Skeletal muscle tissue (tissue), 3 donors: ENCODE measurements at regions not wholly inside any gene's neighbourhood (a gene's known extent, or its start where the extent isn't known, plus 50 kb on each side); places are given as distances from the start of the nearest gene placed in this dataset.
"Not testable (repeated sequence)": the region's sequence is repeated elsewhere in the genome, so short reads cannot be mapped to it uniquely, and the experiment has no call there.

Experiments
- H3K27ac ChIP-seq: one replicate; pipeline ENCODE4 v1.7.0; 2013; ENCODE audit warnings: mild to moderate bottlenecking, low read depth, low read length, inconsistent platforms
- H3K27me3 ChIP-seq, 3 donors: one replicate each; pipeline ENCODE4 v1.7.0; 2013; ENCODE audit warnings: low read length in 3 of 3; ENCODE audit not compliant: control insufficient read depth in 3 of 3, insufficient read depth in 3 of 3
- H3K36me3 ChIP-seq, 3 donors: one replicate each; pipeline ENCODE4 v1.7.0; 2013; ENCODE audit warnings: low read length in 3 of 3; ENCODE audit not compliant: control insufficient read depth in 3 of 3, insufficient read depth in 3 of 3
- H3K4me1 ChIP-seq, 3 donors: one replicate each; pipeline ENCODE4 v1.7.0; 2013; ENCODE audit warnings: low read length in 3 of 3, mild to moderate bottlenecking in 3 of 3; ENCODE audit not compliant: control insufficient read depth in 3 of 3, insufficient read depth in 3 of 3
- H3K4me3 ChIP-seq, 3 donors: one replicate each; pipeline ENCODE4 v1.7.0; 2013; ENCODE audit warnings: low read length in 3 of 3
- H3K9ac ChIP-seq, 3 donors: one replicate each; pipeline ENCODE4 v1.7.0; 2013; ENCODE audit warnings: low read length in 3 of 3, mild to moderate bottlenecking in 3 of 3, moderate library complexity in 2 of 3, low read depth in 1 of 3
- H3K9me3 ChIP-seq, 3 donors: one replicate each; pipeline ENCODE4 v1.7.0; 2013; ENCODE audit warnings: low read length in 3 of 3; ENCODE audit not compliant: control insufficient read depth in 3 of 3
- donor health status: Osteomylitis.

DNA sequence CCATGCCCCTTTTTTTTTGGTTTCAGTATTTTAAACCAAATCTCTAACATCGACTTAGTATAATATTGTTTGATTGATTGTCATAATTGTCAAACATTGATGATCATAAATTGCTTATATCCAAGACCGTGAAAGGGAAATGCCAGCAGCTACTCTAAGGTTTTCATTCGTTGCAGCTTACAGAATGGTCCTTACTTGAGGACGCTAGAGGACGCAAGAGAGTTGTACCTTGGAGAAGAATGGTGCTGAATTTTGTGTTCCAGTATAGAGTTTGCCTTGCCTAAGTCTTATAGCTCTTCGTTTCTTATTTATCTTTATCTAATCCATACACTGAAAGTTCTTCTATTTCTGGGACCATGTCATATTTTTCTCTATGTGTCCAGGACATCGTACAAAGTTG lies 675.6 kb upstream of the DEFB115 start:
- not testable (repeated sequence) for H3K36me3 ChIP-seq, H3K9me3 ChIP-seq, H3K9ac ChIP-seq, H3K4me3 ChIP-seq, H3K4me1 ChIP-seq, H3K27ac ChIP-seq, H3K27me3 ChIP-seq

DNA sequence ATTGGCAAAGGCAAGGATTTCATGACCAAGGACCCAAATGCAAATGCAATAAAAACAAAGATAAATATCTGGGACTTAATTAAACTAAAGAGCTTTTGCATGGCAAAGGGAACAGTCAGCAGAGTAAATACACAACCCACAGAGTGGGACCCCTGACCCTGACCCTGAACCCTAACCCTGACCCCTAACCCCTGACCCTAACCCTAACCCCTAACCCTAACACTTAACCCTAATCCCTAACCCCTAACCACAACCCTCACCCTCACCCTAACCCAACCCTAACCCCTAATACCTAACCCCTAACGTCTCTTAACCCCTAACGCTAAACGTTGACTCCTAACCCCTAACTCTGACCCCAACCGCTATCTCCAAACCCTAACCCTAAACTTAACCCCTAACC lies 673.1 kb upstream of the DEFB115 start:
- not testable (repeated sequence) for H3K4me1 ChIP-seq, H3K9me3 ChIP-seq, H3K36me3 ChIP-seq, H3K4me3 ChIP-seq, H3K9ac ChIP-seq, H3K27me3 ChIP-seq, H3K27ac ChIP-seq

DNA sequence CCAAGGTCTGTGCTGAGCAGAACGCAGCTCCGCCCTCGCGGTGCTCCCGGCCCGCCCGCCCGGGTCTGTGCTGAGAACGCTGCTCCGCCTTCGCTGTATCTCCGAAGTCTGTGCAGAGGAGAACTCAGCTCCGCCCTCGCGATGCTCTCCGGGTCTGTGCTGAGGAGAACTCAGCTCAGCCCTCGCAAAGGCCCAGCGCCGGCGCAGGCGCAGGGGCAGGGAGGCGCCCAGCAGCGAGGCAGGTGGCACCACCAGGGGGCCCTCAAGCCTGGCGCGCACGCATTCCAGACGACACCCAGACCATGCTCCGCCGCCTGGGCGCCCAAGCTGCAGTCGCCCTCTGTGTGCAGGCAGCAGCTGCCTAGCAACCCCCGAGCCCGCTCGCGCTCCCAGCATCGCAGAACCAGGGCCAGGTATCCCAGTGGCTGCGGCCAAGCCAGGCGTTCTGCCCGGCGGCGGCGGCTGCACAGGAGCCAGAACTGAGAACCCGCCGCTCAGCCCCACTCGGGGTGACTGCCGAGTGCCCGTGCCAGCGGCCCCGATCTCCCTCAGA lies 672.1 kb upstream of the DEFB115 start:
- H3K36me3 ChIP-seq, H3K9me3 ChIP-seq, H3K27me3 ChIP-seq, H3K4me1 ChIP-seq, H3K27ac ChIP-seq: not testable (repeated sequence)
- Histone ChIP-seq H3K4me3 (peak overlapping the region in 2 of 3 donors; percentile 30 to 45), H3K9ac (peak overlapping the region in 1 of 3 donors; percentile 8)

DNA sequence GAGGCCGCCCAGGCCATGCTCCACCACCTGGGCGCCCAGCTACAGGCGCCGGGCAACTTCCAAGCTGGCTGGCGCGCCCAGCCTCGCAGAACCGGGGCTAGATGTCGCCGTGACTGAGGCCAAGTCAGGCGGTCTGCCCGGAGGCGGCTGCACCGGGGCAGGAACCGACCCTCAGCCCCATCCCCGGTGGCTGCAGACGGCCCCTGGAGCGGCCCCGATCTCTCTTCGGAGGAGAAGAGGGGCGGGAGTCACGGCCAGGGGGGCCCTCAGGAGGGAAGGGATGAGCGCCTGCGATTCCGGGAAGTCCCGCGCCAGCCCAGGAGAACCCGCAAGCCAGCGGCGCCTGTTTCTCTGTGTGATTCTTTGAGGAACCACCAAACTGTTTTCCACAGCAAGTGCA lies 671.3 kb upstream of the DEFB115 start:
- not testable (repeated sequence) for H3K9me3 ChIP-seq, H3K4me1 ChIP-seq, H3K9ac ChIP-seq, H3K27me3 ChIP-seq, H3K27ac ChIP-seq, H3K4me3 ChIP-seq, H3K36me3 ChIP-seq

DNA sequence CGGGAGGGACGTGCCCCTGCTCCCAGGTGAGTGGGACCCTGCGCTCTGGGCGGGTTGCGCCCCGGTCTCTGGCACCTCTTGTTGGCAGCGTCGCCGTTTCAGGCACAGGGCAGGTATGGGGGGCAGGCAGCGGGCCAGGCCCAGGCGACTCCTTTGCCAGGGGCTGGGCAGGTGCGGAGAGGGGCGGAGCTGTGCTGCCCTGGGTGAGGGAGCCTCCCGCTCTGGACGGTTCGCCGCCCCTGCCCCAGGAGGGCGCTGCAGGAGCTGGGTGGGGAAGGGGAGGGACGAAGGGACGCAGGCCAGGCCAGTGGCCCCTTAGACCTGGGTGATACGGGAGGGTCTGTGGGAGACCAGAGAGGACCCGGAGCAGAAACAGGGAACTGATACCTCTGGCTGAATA lies 663.9 kb upstream of the DEFB115 start:
- Histone ChIP-seq H3K27me3 (no peaks in the 10 kb centered on the region), H3K9me3 (peaks cover 0 to 8% (median 3%) of the 10 kb centered on the region in 3 donors), H3K36me3 (no peaks in the 10 kb centered on the region), H3K4me1 (no peaks in the 10 kb centered on the region), H3K27ac (no peak overlapping the region), H3K4me3 (no peak overlapping the region), H3K9ac (no peak overlapping the region)

DNA sequence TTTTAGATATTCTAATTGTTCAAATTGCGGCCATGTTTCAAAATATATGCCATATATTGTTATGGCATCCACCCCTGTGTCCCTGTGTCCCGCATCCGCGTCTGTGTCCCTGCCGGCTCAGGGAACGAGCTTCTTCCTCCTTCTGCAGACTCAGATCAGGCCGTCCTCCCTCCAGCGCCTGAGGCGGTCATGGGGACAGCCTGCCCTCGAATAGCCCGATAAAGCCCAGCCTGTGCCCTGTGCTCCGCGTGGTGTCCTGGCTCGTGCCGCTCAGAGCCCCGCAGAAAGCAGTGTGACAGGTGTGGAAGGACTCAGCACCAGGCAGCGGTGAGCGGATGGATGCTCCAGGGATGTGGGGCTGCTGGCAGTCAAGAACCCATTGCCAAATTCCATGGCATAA lies 663.4 kb upstream of the DEFB115 start:
- no peak overlapping the region for H3K27ac ChIP-seq
- no peak overlapping the region for H3K9ac ChIP-seq
- H3K36me3 ChIP-seq, result no peaks in the 10 kb centered on the region

DNA sequence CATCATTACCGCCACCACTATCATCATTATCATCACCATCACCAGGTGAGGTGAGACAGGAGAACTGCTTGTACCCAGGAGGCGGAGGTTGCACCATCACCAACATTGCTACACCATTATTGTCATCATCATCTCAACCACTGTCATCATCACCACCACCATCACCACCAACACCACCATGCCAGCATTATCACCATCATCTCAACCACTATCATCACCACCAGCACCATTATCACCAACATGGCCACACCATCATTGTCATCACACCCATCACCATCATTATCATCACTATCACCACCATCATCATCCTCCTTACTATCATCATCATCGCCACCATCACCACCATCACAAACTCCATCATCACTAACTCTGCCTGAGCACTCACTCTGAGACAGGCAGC lies 661.8 kb upstream of the DEFB115 start:
- H3K4me3 ChIP-seq, result no peak overlapping the region
- H3K27ac ChIP-seq, result no peak overlapping the region
- peaks cover 0 to 8% (median 3%) of the 10 kb centered on the region in 3 donors for H3K9me3 ChIP-seq
- H3K36me3 ChIP-seq, result no peaks in the 10 kb centered on the region
- H3K4me1 ChIP-seq, result no peaks in the 10 kb centered on the region
- H3K27me3 ChIP-seq, result no peaks in the 10 kb centered on the region
- H3K9ac ChIP-seq, result no peak overlapping the region

More for the DNA sequence above, 663.4 kb upstream of the DEFB115 start:
- H3K9me3 ChIP-seq, result peaks cover 0 to 8% (median 3%) of the 10 kb centered on the region in 3 donors
- no peak overlapping the region for H3K4me3 ChIP-seq
- no peaks in the 10 kb centered on the region for H3K27me3 ChIP-seq
- no peaks in the 10 kb centered on the region for H3K4me1 ChIP-seq

DNA sequence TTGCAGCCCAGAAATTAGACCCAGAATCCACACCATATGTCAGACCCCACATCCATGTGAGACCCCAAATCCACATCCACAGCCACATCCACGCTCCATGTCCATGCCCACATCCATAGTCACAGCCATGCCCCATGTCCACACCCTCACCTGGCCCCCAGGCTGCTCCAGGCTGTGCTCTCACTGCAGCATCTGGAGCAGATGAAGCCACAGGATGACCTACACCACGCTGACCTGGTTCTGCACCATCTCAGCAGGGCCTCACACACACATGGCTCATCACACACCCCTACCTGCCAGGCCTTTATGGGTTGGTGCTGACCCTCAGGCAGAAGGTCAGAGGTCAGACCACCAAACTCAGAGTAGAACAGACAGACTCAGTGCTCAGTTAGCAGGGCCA lies 660.0 kb upstream of the DEFB115 start:
- H3K9me3 ChIP-seq, H3K9ac ChIP-seq, H3K36me3 ChIP-seq, H3K27me3 ChIP-seq, H3K27ac ChIP-seq, H3K4me1 ChIP-seq, H3K4me3 ChIP-seq: not testable (repeated sequence)

DNA sequence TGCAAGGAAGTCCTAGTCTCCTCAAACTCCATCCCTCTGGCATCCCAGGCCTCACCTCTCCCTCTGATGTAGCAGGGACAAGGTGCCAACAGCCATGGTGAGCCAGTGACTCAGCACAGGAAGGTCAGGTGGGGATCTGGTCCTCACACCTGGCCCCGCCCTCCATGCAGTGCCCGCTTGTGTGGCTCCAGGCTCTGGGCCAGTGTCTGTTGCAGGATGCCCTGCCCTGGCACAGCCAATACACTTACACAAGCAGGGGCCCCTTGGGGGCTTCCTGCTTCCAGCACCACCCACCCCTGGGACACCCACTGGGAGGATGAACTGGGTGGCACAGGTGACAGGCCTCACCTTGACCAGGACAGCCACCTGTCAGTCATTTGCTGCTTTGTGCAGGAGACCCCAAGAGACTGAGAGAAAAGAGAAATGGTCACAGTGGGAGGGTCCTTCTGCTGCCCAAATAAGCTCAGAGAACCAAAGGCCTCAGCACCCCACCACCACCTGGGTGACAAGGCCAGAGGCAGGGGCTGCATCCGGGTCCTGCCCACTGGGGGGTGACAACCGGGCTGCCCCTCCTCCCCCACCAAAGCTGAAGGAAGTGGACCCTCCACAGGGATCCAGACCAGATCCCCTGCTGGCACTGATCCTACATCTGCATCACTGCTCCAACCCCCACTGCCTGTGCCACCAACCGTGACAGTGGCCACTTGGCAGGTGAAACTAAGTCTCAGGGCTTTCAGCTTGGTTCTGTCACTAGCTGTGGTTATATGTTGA lies 658.8 kb upstream of the DEFB115 start:
- H3K27me3 ChIP-seq, result no peaks in the 10 kb centered on the region
- H3K4me3 ChIP-seq, result no peak overlapping the region
- H3K9ac ChIP-seq, result no peak overlapping the region
- H3K9me3 ChIP-seq, result peaks cover 0 to 8% (median 3%) of the 10 kb centered on the region in 3 donors
- H3K36me3 ChIP-seq, result no peaks in the 10 kb centered on the region
- H3K4me1 ChIP-seq, result no peaks in the 10 kb centered on the region
- H3K27ac ChIP-seq, result no peak overlapping the region

DNA sequence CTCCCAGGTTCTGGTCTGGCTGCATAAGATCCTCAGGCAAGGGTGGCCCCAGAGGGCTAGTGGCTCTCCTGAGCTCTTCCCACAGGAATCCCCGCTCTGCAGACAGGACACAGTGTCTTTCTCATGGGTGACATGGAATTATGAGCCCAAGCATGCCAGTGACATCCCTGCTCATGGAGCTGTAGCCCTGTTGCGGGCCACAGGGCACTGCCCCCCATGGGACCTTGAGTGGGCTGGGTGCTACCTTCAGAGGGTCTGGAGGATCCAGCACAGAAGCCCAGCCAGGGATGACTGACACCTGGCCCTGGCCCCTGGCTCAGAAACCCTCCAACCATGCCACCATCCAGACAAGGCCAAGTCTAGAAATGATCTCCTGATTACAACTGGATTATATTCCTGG lies 657.5 kb upstream of the DEFB115 start:
- Histone ChIP-seq H3K9me3 (peaks cover 0 to 8% (median 3%) of the 10 kb centered on the region in 3 donors), H3K4me3 (no peak overlapping the region), H3K9ac (no peak overlapping the region), H3K4me1 (no peaks in the 10 kb centered on the region), H3K36me3 (no peaks in the 10 kb centered on the region), H3K27me3 (no peaks in the 10 kb centered on the region), H3K27ac (no peak overlapping the region)
